GM12874 (cell line): ENCODE measurements at regions not wholly inside any gene's neighbourhood (a gene's known extent, or its start where the extent isn't known, plus 50 kb on each side); places are given as distances from the start of the nearest gene placed in this dataset.

Experiments used
- CTCF ChIP-seq: IDR thresholded peaks from 2 replicates; pipeline ENCODE4 v1.5.1; 2011; ENCODE audit warnings: low read depth, mild to moderate bottlenecking, control low read depth, low read length, moderate library complexity; ENCODE audit not compliant: insufficient read depth

GRCh38 chr4:27928761-27929540 lies 1068.3 kb downstream of the STIM2 start:
- no peak for TF ChIP-seq CTCF

- TF ChIP-seq CTCF: no peak
These were observed 1069.7 kb downstream of the STIM2 start for GRCh38 chr4:27930291-27930690.

- no peak for TF ChIP-seq CTCF
These were observed 1070.3 kb downstream of the STIM2 start for GRCh38 chr4:27930976-27931375.

- TF ChIP-seq CTCF: no peak
These were observed 1070.9 kb downstream of the STIM2 start for GRCh38 chr4:27931584-27931983.

GRCh38 chr4:27934871-27935270 lies 1074.2 kb downstream of the STIM2 start:
- TF ChIP-seq CTCF: no peak

GRCh38 chr4:27946799-27947198 lies 1086.2 kb downstream of the STIM2 start:
- TF ChIP-seq CTCF: no peak

- TF ChIP-seq CTCF: no peak
These were observed 1086.7 kb downstream of the STIM2 start for GRCh38 chr4:27947302-27947701.
